HepG2 (cell line): ENCODE measurements at regions not wholly inside any gene's neighbourhood (a gene's known extent, or its start where the extent isn't known, plus 50 kb on each side); places are given as distances from the start of the nearest gene placed in this dataset.

Experiments used
- HDAC6 ChIP-seq: fragments of 200-600 bp; sonication (generic); IDR thresholded peaks from 2 replicates; pipeline ENCODE4 v1.7.0; 2017; ENCODE audit warnings: mild to moderate bottlenecking, antibody characterized with exemption, low read length, low read depth
- ZBTB44 ChIP-seq: sonication (generic); formaldehyde crosslinking; IDR thresholded peaks from 2 replicates; pipeline ENCODE4 v1.4.0; 2020; ENCODE audit warnings: missing genetic modification reagents
- ZNF543 ChIP-seq: sonication (generic); formaldehyde crosslinking; IDR thresholded peaks from 2 replicates; pipeline ENCODE4 v1.4.0; 2020; ENCODE audit warnings: mild to moderate bottlenecking, missing genetic modification reagents

- TF ChIP-seq HDAC6: no peak
- TF ChIP-seq ZNF543: no peak
- TF ChIP-seq ZBTB44: no peak
Observed at GRCh38 chr6:139588076-139588639, 213.7 kb upstream of the CITED2 start.
